Stimulated activated CD8-positive, alpha-beta memory T cell treated with anti-CD3 and anti-CD28 coated beads, Interleukin-4, amount 100 ng/mL, for 48 hours (primary cell): ENCODE measurements at regions not wholly inside any gene's neighbourhood (a gene's known extent, or its start where the extent isn't known, plus 50 kb on each side); places are given as distances from the start of the nearest gene placed in this dataset.

Source experiments
- DNase-seq: peaks from one replicate; pipeline ENCODE4 v3.0.0-alpha.2; 2020

DNA sequence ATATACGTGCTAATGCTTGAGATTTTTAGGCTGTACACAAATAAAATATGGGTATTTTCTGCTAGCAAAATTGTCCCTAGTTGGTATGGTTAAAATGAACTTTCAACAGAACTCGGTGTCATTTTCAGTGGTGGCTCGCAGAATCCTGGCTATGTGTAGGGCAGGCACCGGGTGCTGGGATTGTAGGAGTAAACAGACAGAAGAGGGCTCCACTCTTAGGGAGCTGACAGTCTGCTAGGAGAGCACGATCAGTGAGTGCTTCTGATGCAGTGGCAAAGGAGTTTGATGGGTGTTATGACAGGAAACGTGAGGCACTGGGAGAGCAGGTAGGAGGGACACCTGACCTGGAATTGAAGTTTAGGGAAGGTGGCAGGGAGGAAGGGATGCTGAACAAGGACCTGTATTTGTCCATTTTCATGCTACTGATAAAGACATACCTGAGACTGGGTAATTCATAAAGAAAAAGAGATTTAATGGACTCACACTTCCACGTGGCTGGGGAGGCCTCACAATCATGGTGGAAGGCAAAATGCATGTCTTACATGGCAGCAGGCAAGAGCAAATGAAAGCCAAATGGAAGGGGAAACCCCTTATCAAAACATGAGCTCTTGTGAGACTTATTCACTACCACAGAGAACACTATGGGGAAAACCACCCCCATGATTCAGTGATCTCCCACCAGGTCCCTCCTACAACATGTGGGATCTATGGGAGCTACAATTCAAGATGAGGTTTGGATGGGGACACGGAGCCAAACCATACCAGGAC lies 105.4 kb upstream of the LCLAT1 start:
- no peak for DNase-seq

DNA sequence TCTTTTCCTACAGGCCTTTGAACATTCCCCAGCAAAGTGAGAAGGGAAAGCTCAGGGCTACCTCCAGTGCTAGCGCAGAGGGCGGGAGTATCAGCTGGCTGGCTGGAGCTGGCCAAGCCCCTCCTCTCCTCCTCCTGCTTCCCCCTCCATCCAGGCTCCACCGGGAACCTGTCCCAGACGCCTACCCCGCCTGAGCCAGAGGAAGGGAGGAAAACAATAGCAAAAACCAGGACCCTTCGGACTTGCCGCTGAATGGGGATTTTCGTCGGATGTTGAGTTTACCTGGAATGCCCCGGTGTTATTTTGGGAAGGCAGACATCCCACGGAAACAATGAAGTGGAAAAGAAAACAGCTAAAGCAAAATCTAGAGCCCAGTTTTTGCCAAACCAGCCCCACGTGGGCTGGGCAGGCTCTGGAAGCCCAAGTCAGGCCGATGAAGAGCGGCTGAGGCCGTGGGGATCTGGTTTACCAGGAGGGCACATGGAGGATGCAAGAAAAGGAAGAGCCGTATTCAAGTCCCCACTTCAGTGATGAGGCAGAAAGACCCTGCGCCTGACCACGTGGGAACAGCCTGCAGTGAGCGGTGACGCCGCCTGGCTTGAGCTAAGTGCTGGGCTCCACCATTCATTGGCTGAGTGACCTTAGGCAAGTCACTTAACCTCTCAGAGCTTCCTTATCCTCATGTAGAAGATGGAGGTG lies 100.4 kb upstream of the LCLAT1 start:
- no peak for DNase-seq

DNA sequence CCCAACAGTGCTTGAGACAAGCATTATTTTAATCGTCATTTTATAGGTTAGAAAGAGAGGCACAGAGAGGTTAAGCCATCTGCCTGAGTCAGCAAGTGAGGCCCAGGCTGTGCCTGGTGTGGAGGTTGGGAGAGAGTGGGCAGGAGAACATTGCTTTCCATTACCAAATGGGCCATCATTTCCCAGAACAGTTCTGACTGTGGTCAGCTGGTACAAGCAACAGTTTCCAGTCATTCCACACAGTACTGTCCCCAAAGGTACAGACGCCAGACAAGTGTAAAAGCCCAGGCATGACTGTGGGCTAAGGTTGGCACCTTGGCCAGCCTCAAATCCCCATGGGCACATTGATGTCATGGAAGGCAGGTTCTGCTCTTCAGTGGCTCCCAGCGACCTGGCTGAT lies 98.2 kb upstream of the LCLAT1 start:
- peak; percentile 40 for DNase-seq

- DNase-seq = no peak
Observed at GRCh38 chr2:30349691-30350090, 97.4 kb upstream of the LCLAT1 start.

- DNase-seq = no peak
Observed at GRCh38 chr2:30351116-30351515, 95.9 kb upstream of the LCLAT1 start.

DNA sequence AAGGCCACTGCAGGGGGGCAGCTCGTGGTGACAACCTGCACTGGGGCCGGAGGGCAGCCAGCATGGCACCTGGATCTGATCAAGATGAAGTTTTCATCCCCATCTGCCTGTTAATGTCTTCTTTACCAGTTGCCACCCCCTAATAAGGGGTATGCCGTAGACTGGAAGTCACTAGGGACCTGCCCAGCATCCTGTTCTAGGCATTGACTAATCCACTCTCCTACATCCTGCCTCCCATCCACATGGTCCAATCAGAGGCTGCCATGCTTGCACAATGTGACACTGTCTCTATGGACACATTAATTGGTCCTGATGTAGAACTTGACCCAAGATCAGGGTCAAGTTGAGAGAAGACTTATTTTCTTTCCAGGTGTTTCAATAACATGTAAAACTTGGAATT lies 95.1 kb upstream of the LCLAT1 start:
- no peak for DNase-seq

GRCh38 chr2:30354150-30354549 lies 92.9 kb upstream of the LCLAT1 start:
- no peak for DNase-seq

DNA sequence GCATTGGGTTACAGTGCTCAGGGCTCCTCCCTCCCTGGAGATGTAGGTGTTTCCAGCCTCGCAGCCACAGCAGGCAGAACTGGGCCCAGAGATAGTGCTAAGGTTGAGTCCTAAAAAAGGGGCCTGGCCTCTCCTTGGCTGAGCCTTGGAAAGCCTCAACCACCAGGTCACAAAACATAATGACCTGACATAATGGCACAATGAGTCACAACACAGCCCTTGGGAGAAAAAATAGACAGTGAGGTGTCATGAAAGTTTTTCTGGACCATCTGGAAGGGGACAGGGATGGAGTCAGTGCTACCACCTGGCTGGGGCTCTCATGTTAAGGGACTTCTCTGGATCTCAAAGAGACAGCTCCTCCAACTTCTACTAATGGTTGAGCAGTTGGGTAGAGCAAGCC lies 92.4 kb upstream of the LCLAT1 start:
- DNase-seq = no peak

DNA sequence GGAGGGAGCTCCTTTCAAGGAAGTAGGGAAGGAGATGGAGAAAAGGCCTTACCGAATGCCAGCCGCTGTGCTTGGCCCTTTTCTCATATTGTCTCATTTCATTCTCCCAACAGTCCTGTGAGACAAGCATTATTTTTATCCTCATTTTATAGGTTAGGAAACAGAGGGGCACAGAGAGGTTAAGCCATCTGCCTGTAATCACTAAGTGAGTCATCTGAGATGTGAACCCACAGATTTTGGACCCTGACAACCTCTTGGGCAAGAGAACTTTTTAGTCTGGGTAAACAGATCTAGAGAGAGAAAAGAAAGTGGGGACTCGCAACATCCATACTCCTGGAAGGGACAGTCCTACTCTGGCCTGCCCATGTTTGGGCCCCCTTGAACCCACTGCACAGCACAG lies 91.7 kb upstream of the LCLAT1 start:
- DNase-seq = no peak

DNA sequence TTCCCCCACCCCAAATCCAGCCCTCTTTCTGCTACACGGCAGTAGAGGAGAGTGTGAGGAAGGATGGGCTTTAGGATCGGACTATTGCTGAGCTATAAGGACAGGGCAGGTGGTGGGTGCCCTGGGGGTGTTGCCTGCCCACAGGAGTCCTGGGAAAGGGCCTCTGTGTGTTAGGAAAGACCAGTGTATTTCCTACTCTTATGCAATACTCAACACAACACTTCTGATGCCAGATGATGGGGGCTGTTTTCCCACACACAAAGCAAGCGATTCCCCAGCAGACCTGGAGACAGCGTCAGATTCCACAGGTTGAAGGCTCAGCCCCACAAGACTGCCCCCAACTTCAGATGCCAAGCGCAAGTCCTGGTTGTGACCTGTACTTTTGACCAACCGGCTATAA lies 91.0 kb upstream of the LCLAT1 start:
- no peak for DNase-seq

- no peak for DNase-seq
Observed at GRCh38 chr2:30356776-30357175, 90.3 kb upstream of the LCLAT1 start.

DNA sequence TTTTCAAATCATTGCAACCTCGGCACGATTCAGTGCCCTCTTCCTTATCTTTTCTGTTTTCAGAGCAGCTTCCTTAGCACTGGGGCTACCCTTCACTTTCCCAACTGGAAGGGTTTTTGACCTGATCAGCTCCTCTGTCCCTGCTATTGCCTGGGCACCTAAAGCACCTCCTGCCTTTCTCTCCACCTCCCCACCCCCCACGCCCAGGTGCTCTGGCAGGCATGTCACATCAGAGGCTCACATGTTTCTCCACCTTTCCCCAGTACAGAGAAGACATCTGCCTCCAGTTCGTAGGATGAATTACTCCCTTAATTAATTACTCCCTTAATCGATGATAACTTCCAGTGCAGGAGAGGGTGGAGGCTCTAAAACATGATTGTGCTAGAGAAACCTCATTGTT lies 88.7 kb upstream of the LCLAT1 start:
- DNase-seq = no peak

DNA sequence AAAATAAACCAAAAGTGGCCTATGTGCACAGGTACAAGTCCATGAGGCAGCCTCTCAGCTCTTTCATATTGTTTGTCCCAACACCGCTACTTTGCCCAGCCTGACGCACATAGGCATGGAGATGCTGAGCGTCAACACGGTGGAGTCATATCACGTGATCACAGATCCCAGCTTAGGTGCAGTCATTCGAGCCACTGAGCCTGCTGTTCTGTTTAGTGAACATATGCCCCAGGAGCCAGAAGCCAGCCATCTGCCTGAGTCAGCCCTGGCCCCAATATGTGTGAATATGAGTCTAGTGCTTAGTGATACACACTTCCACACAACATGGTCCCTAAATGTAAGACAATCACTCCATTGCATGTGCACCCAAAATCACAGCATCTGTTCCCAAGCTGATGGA lies 88.2 kb upstream of the LCLAT1 start:
- DNase-seq = no peak

DNA sequence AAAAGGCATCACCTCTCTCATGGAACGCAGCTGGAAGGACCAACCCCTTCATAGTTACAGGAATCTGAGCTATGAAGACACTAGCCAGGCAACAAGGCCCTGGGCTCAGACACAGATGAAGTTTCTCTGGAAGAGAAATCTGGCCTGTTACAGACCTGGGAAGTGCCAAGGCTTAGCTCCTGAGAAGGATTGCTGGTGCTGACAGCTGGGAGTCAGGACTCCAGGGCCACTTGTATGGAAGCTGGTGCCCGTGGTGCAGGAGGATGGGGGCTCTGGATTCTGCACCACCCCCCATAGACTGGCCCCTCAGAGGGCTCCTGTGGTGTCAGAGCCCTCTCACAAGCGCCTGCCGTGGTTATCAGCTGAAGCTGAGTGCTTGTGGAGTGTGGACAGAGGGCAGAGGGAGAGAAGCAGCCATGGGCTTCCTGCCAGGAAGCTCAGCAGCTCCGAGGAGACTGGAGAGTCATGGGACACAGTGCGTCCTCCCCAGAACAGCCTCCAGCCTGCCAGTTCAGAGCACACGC lies 87.3 kb upstream of the LCLAT1 start:
- no peak for DNase-seq

DNA sequence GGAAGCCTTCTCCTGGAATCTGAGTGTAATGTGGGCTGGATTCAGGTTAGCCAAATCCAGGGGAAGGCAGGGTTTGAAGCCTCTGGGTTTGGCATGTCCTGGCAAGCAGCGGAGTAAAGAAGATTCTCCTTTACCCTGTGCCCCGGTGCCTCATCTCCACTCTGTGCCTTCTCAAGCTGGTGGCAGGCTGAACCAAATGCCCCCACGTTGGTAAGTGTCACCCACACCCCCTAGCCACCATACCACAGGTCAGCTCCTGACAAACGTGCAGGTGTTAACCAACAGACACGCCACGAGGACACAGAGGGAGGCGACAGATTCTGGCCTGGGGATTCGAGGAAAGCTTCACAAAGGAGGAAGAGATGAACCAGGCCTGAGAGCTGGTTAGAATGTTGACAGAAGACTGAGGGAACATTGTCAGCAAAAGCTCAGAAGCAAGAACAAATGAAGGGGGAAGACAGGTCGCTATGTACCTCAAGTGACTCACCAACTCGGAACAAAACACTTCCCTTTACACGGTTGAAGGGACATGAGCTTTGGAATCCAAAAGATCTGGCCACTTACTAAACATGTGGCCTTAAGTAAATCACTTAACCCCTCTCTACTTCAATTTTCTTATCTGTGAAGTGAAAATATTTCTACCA lies 85.2 kb upstream of the LCLAT1 start:
- DNase-seq = no peak

- DNase-seq = no peak
Observed at GRCh38 chr2:30362468-30363081, 84.5 kb upstream of the LCLAT1 start.

DNA sequence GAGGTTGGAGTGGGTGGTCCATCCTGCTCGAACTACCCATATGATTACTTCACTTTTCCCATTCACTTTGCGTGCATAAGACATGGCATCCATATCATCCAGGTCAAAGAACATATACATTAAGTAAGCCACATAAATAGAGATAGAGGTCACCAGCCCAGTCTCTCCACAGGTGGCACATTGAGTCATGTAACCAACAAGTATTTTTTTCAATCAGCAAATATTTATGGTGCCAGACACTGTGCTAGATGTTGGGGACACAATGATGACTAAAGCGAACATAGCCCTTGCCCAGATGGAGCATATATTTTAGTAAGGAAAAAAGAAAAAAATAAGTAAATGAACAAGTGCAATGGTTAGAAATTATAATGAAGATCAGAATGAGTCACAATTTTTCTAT lies 83.6 kb upstream of the LCLAT1 start:
- no peak for DNase-seq

DNA sequence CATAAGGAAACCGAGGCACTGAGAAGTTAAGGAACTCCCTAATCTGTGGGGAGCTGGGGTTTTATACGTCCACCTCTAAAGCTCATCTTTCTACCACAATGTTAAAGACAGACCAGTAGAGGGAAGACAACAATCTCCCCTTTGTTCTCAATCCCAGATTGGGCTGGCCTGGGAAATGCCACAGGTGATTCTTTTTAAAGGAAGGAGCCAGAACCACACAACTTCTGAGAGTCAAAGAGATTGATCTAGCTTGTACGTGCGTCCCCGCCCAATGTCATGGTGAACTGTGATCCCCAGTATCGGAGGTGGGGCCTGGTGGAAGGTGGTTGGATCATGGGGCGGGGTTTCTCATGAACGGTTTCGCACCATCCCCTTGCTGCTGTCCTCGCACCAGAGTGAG lies 81.8 kb upstream of the LCLAT1 start:
- DNase-seq = no peak

- DNase-seq = peak; percentile 61
Observed at GRCh38 chr2:30366199-30366691, 80.8 kb upstream of the LCLAT1 start.

GRCh38 chr2:30367232-30368070 lies 79.6 kb upstream of the LCLAT1 start:
- peak; percentile 19 for DNase-seq

- DNase-seq = peak; percentile 15
Observed at GRCh38 chr2:30368258-30368657, 78.8 kb upstream of the LCLAT1 start.

DNA sequence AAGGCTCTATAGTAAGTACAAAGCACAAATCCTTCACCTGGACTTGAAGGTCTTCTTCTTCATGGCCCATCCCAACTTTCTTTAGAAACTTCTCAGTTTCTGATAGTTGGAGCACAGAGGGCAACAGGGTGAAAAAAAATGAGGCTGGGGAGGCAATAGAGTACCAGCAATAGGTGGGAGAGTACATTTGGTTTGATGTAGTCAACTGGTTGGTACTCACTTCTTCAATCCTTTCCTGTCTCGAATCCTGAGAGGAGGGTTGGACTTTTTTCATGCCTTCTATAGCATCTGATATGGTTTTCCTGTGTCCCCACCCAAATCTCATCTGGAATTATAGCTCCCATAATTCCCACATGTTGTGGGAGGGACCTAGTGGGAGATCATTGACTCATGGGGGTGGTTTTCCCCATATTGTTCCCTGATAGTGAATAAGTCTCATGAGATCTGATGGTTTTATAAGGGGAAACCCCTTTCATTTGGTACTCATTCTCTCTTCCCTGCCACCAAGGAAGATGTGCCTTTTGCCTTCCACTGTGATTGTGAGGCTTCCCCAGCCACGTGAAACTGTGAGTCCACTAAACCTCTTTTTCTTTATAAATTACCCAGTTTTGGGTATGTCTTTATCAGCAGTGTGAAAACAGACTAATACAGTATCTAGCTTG lies 75.9 kb upstream of the LCLAT1 start:
- peak; percentile 23 for DNase-seq
